DOHH2 (cell line): ENCODE measurements at regions not wholly inside any gene's neighbourhood (a gene's known extent, or its start where the extent isn't known, plus 50 kb on each side); places are given as distances from the start of the nearest gene placed in this dataset.

Experiments
- H3F3A ChIP-seq: fragments of 200-600 bp; sonication (generic), shearing (Covaris generic); 2 replicates; pipeline ENCODE4 v1.6.0; 2016; ENCODE audit warnings: antibody characterized with exemption, mild to moderate bottlenecking; ENCODE audit not compliant: control insufficient read depth, insufficient read depth
- H3K27ac ChIP-seq: fragments of 200-600 bp; sonication (generic); 2 replicates; pipeline ENCODE4 v1.5.1; 2014; ENCODE audit warnings: low read depth, mild to moderate bottlenecking, low read length, moderate library complexity
- H3K27me3 ChIP-seq: fragments of 200-600 bp; sonication (generic); 2 replicates; pipeline ENCODE4 v1.6.1; 2014; ENCODE audit warnings: mild to moderate bottlenecking, low read length, mixed read lengths; ENCODE audit not compliant: control insufficient read depth
- H3K36me3 ChIP-seq: fragments of 200-600 bp; sonication (generic); 2 replicates; pipeline ENCODE4 v1.6.1; 2014; ENCODE audit warnings: mild to moderate bottlenecking, low read length, moderate library complexity, mixed read lengths; ENCODE audit not compliant: control insufficient read depth
- H3K4me1 ChIP-seq: fragments of 200-600 bp; sonication (generic); 2 replicates; pipeline ENCODE4 v1.6.1; 2014; ENCODE audit warnings: mild to moderate bottlenecking, low read length, mixed read lengths; ENCODE audit not compliant: control insufficient read depth
- H3K4me2 ChIP-seq: fragments of 200-600 bp; sonication (generic); 2 replicates; pipeline ENCODE4 v1.6.0; 2014; ENCODE audit warnings: mild to moderate bottlenecking, low read length, moderate library complexity
- H3K4me3 ChIP-seq: fragments of 200-600 bp; sonication (generic); 2 replicates; pipeline ENCODE4 v1.5.1; 2014; ENCODE audit warnings: mild to moderate bottlenecking, low read length, mixed read lengths
- H3K79me2 ChIP-seq: fragments of 200-600 bp; sonication (generic); 2 replicates; pipeline ENCODE4 v1.6.1; 2014; ENCODE audit warnings: mild to moderate bottlenecking, low read length, mixed read lengths; ENCODE audit not compliant: control insufficient read depth
- H3K9me2 ChIP-seq: fragments of 200-600 bp; sonication (generic); replicated peaks from 2 replicates; pipeline ENCODE4 v1.6.1; 2014; ENCODE audit warnings: mild to moderate bottlenecking, low read length, mixed read lengths; ENCODE audit not compliant: control insufficient read depth
- H3K9me3 ChIP-seq: fragments of 200-600 bp; sonication (generic); 2 replicates; pipeline ENCODE4 v1.6.1; 2014; ENCODE audit warnings: antibody characterized with exemption, low read length, mixed read lengths; ENCODE audit not compliant: control insufficient read depth, insufficient read depth
- H4K20me1 ChIP-seq: fragments of 200-600 bp; sonication (generic); 2 replicates; pipeline ENCODE4 v1.6.0; 2014; ENCODE audit warnings: low read depth, mild to moderate bottlenecking, antibody characterized with exemption, low read length, moderate library complexity; ENCODE audit not compliant: control insufficient read depth, insufficient read depth
- CTCF ChIP-seq: fragments of 200-600 bp; sonication (generic); IDR thresholded peaks from one replicate; pipeline ENCODE4 v1.5.1; 2014; ENCODE audit warnings: antibody characterized with exemption, mild to moderate bottlenecking, low read depth, low read length; ENCODE audit not compliant: poor library complexity, severe bottlenecking
- EZH2phosphoT487 ChIP-seq: fragments of 200-600 bp; sonication (generic); IDR thresholded peaks from 2 replicates; pipeline ENCODE4 v1.6.1; 2017; ENCODE audit warnings: borderline replicate concordance, mild to moderate bottlenecking, antibody characterized with exemption, low read length, moderate library complexity, mixed read lengths

GRCh38 chr1:163614361-163614760 lies 292.6 kb downstream of the NUF2 start:
- Histone ChIP-seq H3K36me3 (no peaks in the 10 kb centered on the region), H3K4me2 (no peak overlapping the region), H3K79me2 (no peaks in the 10 kb centered on the region), H3K4me1 (peaks cover 7% of the 10 kb centered on the region; the same call in 1 of the 2 replicates), H4K20me1 (no peaks in the 10 kb centered on the region), H3K9me3 (no peaks in the 10 kb centered on the region), H3K4me3 (no peak overlapping the region), H3K27me3 (no peaks in the 10 kb centered on the region), H3K27ac (no peak overlapping the region), H3K9me2 (no peaks in the 10 kb centered on the region), H3F3A (no peaks in the 10 kb centered on the region)
- TF ChIP-seq CTCF (no peak), EZH2phosphoT487 (no peak)

- Histone ChIP-seq H3K4me2 (no peak overlapping the region), H4K20me1 (no peaks in the 10 kb centered on the region), H3K4me3 (no peak overlapping the region), H3K79me2 (no peaks in the 10 kb centered on the region), H3K27ac (no peak overlapping the region), H3K9me3 (no peaks in the 10 kb centered on the region), H3K27me3 (no peaks in the 10 kb centered on the region), H3F3A (no peaks in the 10 kb centered on the region), H3K9me2 (no peaks in the 10 kb centered on the region), H3K4me1 (no peaks in the 10 kb centered on the region), H3K36me3 (no peaks in the 10 kb centered on the region)
- no peak for TF ChIP-seq CTCF
- TF ChIP-seq EZH2phosphoT487: no peak
Measured at GRCh38 chr1:163628034-163628773, 306.4 kb downstream of the NUF2 start.

- Histone ChIP-seq H3K4me1 (no peaks in the 10 kb centered on the region), H3K4me3 (no peak overlapping the region), H3F3A (no peaks in the 10 kb centered on the region), H4K20me1 (no peaks in the 10 kb centered on the region), H3K36me3 (no peaks in the 10 kb centered on the region), H3K27me3 (no peaks in the 10 kb centered on the region), H3K27ac (no peak overlapping the region), H3K79me2 (no peaks in the 10 kb centered on the region), H3K9me3 (no peaks in the 10 kb centered on the region), H3K4me2 (no peak overlapping the region), H3K9me2 (no peaks in the 10 kb centered on the region)
- TF ChIP-seq CTCF: no peak
- TF ChIP-seq EZH2phosphoT487: no peak
Measured at GRCh38 chr1:163632269-163632668, 310.5 kb downstream of the NUF2 start.
